SK-N-SH treated with all-trans-retinoic acid at 6 μM for 48 hours (cell line): ENCODE measurements at regions not wholly inside any gene's neighbourhood (a gene's known extent, or its start where the extent isn't known, plus 50 kb on each side); places are given as distances from the start of the nearest gene placed in this dataset.

Source experiments
- ARNTL ChIP-seq: fragments of 450-650 bp; formaldehyde crosslinking; IDR thresholded peaks from 2 replicates; pipeline ENCODE4 v1.5.0; 2020; ENCODE audit warnings: low read depth, mild to moderate bottlenecking, moderate library complexity, borderline replicate concordance
- CSDC2 ChIP-seq: fragments of 250-450 bp; sonication (Bioruptor Pico); IDR thresholded peaks from 2 replicates; pipeline ENCODE4 v1.5.0; 2020; ENCODE audit warnings: mild to moderate bottlenecking, moderate library complexity
- ESRRG ChIP-seq: fragments of 250-450 bp; sonication (Bioruptor Pico); IDR thresholded peaks from 2 replicates; pipeline ENCODE4 v1.6.1; 2021; ENCODE audit warnings: mild to moderate bottlenecking
- GLIS3 ChIP-seq: fragments of 250-450 bp; sonication (Bioruptor Pico); IDR thresholded peaks from 2 replicates; pipeline ENCODE4 v1.5.0; 2020; ENCODE audit warnings: mild to moderate bottlenecking, moderate library complexity
- PPARA ChIP-seq: fragments of 250-450 bp; sonication (Bioruptor Pico); IDR thresholded peaks from 2 replicates; pipeline ENCODE4 v1.5.0; 2020; ENCODE audit warnings: mild to moderate bottlenecking, borderline replicate concordance
- RARB ChIP-seq: fragments of 250-450 bp; sonication (Bioruptor Pico); IDR thresholded peaks from 2 replicates; pipeline ENCODE4 v1.8.0; 2021; ENCODE audit warnings: mild to moderate bottlenecking, moderate library complexity
- ZFP3 ChIP-seq: fragments of 250-450 bp; sonication (Bioruptor Pico); IDR thresholded peaks from 2 replicates; pipeline ENCODE4 v1.5.0; 2020; ENCODE audit warnings: mild to moderate bottlenecking, moderate library complexity
- ZFP30 ChIP-seq: fragments of 450-650 bp; formaldehyde crosslinking; IDR thresholded peaks from 2 replicates; pipeline ENCODE4 v1.5.0; 2022; ENCODE audit warnings: mild to moderate bottlenecking, moderate library complexity
- ZNF70 ChIP-seq: fragments of 450-650 bp; formaldehyde crosslinking; IDR thresholded peaks from 2 replicates; pipeline ENCODE4 v1.5.0; 2020; ENCODE audit warnings: mild to moderate bottlenecking, moderate library complexity
- ZNF8 ChIP-seq: fragments of 450-650 bp; formaldehyde crosslinking; IDR thresholded peaks from 2 replicates; pipeline ENCODE4 v1.5.0; 2020; ENCODE audit warnings: mild to moderate bottlenecking, moderate library complexity
- TF ChIP-seq, protein P1 (sequence below): fragments of 250-450 bp; sonication (Bioruptor Pico); IDR thresholded peaks from 2 replicates; pipeline ENCODE4 v1.8.0; 2020; ENCODE audit warnings: mild to moderate bottlenecking, moderate library complexity, borderline replicate concordance
- TF ChIP-seq, protein P2 (sequence below): fragments of 250-450 bp; sonication (Bioruptor Pico); IDR thresholded peaks from 2 replicates; pipeline ENCODE4 v1.5.0; 2020; ENCODE audit warnings: mild to moderate bottlenecking, moderate library complexity

DNA sequence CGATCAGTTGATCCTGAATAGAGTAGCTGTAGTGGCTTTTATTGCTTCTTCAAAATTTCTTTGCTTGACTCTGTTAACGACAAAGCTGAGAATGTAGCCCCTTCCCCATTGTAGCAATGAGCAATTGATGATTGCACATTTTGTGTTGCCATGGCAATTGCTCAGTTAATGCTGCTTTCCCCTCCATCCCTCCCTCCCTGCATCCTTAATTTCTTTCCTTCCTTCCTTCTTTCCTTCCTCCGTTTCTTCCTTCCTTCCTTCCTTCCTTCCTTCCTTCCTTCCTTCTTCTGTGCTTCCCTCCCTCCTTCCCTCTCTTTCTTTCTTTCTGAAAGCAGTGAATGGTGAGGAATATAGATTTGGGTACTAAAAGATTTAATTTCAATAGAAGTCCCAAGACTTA is 557.3 kb upstream of the MAP3K7 start:
- TF ChIP-seq ARNTL (CRISPR knock-in tag) (no peak), ZFP30 (no peak), ZNF70 (no peak), PPARA (CRISPR knock-in tag) (no peak), GLIS3 (CRISPR knock-in tag) (no peak), CSDC2 (CRISPR knock-in tag) (no peak), ZNF8 (CRISPR knock-in tag) (no peak), ESRRG (CRISPR knock-in tag) (no peak), RARB (CRISPR knock-in tag) (no peak), ZFP3 (CRISPR knock-in tag) (no peak)
- TF ChIP-seq, protein P1, sequence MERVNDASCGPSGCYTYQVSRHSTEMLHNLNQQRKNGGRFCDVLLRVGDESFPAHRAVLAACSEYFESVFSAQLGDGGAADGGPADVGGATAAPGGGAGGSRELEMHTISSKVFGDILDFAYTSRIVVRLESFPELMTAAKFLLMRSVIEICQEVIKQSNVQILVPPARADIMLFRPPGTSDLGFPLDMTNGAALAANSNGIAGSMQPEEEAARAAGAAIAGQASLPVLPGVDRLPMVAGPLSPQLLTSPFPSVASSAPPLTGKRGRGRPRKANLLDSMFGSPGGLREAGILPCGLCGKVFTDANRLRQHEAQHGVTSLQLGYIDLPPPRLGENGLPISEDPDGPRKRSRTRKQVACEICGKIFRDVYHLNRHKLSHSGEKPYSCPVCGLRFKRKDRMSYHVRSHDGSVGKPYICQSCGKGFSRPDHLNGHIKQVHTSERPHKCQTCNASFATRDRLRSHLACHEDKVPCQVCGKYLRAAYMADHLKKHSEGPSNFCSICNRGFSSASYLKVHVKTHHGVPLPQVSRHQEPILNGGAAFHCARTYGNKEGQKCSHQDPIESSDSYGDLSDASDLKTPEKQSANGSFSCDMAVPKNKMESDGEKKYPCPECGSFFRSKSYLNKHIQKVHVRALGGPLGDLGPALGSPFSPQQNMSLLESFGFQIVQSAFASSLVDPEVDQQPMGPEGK (CRISPR knock-in tag), result no peak
- TF ChIP-seq, protein P2, sequence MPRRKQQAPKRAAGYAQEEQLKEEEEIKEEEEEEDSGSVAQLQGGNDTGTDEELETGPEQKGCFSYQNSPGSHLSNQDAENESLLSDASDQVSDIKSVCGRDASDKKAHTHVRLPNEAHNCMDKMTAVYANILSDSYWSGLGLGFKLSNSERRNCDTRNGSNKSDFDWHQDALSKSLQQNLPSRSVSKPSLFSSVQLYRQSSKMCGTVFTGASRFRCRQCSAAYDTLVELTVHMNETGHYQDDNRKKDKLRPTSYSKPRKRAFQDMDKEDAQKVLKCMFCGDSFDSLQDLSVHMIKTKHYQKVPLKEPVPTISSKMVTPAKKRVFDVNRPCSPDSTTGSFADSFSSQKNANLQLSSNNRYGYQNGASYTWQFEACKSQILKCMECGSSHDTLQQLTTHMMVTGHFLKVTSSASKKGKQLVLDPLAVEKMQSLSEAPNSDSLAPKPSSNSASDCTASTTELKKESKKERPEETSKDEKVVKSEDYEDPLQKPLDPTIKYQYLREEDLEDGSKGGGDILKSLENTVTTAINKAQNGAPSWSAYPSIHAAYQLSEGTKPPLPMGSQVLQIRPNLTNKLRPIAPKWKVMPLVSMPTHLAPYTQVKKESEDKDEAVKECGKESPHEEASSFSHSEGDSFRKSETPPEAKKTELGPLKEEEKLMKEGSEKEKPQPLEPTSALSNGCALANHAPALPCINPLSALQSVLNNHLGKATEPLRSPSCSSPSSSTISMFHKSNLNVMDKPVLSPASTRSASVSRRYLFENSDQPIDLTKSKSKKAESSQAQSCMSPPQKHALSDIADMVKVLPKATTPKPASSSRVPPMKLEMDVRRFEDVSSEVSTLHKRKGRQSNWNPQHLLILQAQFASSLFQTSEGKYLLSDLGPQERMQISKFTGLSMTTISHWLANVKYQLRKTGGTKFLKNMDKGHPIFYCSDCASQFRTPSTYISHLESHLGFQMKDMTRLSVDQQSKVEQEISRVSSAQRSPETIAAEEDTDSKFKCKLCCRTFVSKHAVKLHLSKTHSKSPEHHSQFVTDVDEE (CRISPR knock-in tag), result no peak
